A549 (cell line): ENCODE measurements at regions not wholly inside any gene's neighbourhood (a gene's known extent, or its start where the extent isn't known, plus 50 kb on each side); places are given as distances from the start of the nearest gene placed in this dataset.

Experiments
- ATAC-seq, 2 experiments: fragments of 200-7000 bp in 1 of 2; fragments of >200 bp in 1 of 2; cut with Nextera tagmentation in 1 of 2; cut with Tn5 transposase in 1 of 2; 3 replicates each; pipeline versions ENCODE4 v1.8.0 to v1.9.1; 2018 to 2020; ENCODE audit warnings: mild to moderate bottlenecking in 1 of 2, moderate library complexity in 1 of 2
- CTCF ChIA-PET: fragments of 300-600 bp; sonication (Branson Sonifier 250); formaldehyde crosslinking; extraction: SDS; loops from one replicate; lab custom pipeline; 2021; ENCODE audit warnings: antibody characterized with exemption, inconsistent platforms; lab: Yijun Ruan, JAX
- POLR2A ChIA-PET: fragments of 350-600 bp; formaldehyde crosslinking; extraction: SDS; loops from one replicate; lab custom pipeline; 2021; ENCODE audit warnings: antibody characterized with exemption, inconsistent platforms; lab: Yijun Ruan, JAX
- DNase-seq, 2 experiments: peaks; one replicate each; pipeline versions ENCODE4 v3.0.0 to v3.0.0-alpha.2; 2011 to 2016; ENCODE audit warnings: low read depth in 1 of 2, low spot score in 1 of 2
- FAIRE-seq: peaks from 2 replicates; lab custom pipeline; 2011; peaks lifted over from hg19 to GRCh38; lab: Jason Lieb, UNC
- H3K27ac ChIP-seq, 2 experiments: fragments of >200 bp; sonication (Bioruptor Twin); formaldehyde crosslinking; 3 replicates each; pipeline ENCODE4 v1.5.1; 2016 to 2017
- H3K4me1 ChIP-seq: fragments of >200 bp; sonication (Bioruptor Twin); formaldehyde crosslinking; 3 replicates; pipeline ENCODE4 v1.6.1; 2016
- H3K4me2 ChIP-seq: fragments of >200 bp; sonication (Bioruptor Twin); formaldehyde crosslinking; 3 replicates; pipeline ENCODE4 v1.6.1; 2016
- H3K4me3 ChIP-seq: fragments of >200 bp; sonication (Bioruptor Twin); formaldehyde crosslinking; 3 replicates; pipeline ENCODE4 v1.5.1; 2016
- H3K9me3 ChIP-seq: fragments of >200 bp; sonication (Bioruptor Twin); formaldehyde crosslinking; 3 replicates; pipeline ENCODE4 v1.6.1; 2016
- CBX8 ChIP-seq: fragments of 200-600 bp; sonication (generic); IDR thresholded peaks from 2 replicates; pipeline ENCODE4 v1.6.1; 2016
- CHD2 ChIP-seq: fragments of 150-350 bp; IDR thresholded peaks from 2 replicates; pipeline ENCODE4 v1.6.1; 2014; ENCODE audit warnings: low read length; ENCODE audit not compliant: partially characterized antibody
- CHD4 ChIP-seq: fragments of 200-600 bp; sonication (generic); IDR thresholded peaks from 2 replicates; pipeline ENCODE4 v1.6.1; 2016; ENCODE audit warnings: antibody characterized with exemption, mild to moderate bottlenecking, borderline replicate concordance
- EHF ChIP-seq: fragments of 250-450 bp; sonication (Bioruptor Pico); IDR thresholded peaks from 2 replicates; pipeline ENCODE4 v1.5.0; 2020; ENCODE audit warnings: mild to moderate bottlenecking
- EHMT2 ChIP-seq: fragments of 200-600 bp; sonication (generic); IDR thresholded peaks from 2 replicates; pipeline ENCODE4 v1.6.1; 2016; ENCODE audit warnings: antibody characterized with exemption, low read depth, mild to moderate bottlenecking, moderate library complexity
- EP300 ChIP-seq, 2 experiments: fragments of >200 bp; sonication (Bioruptor Twin); formaldehyde crosslinking; IDR thresholded peaks; 2 replicates in 1 of 2; 3 replicates in 1 of 2; pipeline ENCODE4 v1.6.1; 2016 to 2017
- FOXS1 ChIP-seq: fragments of 250-450 bp; sonication (Bioruptor Pico); IDR thresholded peaks from 2 replicates; pipeline ENCODE4 v1.5.0; 2020; ENCODE audit warnings: mild to moderate bottlenecking, moderate library complexity
- HOXA7 ChIP-seq: fragments of 250-450 bp; sonication (Bioruptor Pico); IDR thresholded peaks from 2 replicates; pipeline ENCODE4 v1.5.0; 2020; ENCODE audit warnings: mild to moderate bottlenecking, moderate library complexity
- HOXB13 ChIP-seq: fragments of 250-450 bp; sonication (Bioruptor Pico); IDR thresholded peaks from 2 replicates; pipeline ENCODE4 v1.5.0; 2020; ENCODE audit warnings: low read depth, mild to moderate bottlenecking, moderate library complexity
- JUNB ChIP-seq: fragments of >200 bp; sonication (Bioruptor Twin); formaldehyde crosslinking; IDR thresholded peaks from 2 replicates; pipeline ENCODE4 v1.6.1; 2016
- KDM1A ChIP-seq: fragments of 200-600 bp; sonication (generic); IDR thresholded peaks from 2 replicates; pipeline ENCODE4 v1.6.1; 2016; ENCODE audit warnings: low read depth, mild to moderate bottlenecking
- KDM5A ChIP-seq: fragments of 200-600 bp; sonication (generic); IDR thresholded peaks from 2 replicates; pipeline ENCODE4 v1.6.1; 2016; ENCODE audit warnings: antibody characterized with exemption, mild to moderate bottlenecking
- MAZ ChIP-seq: fragments of 150-350 bp; IDR thresholded peaks from 2 replicates; pipeline ENCODE4 v1.6.1; 2014; ENCODE audit warnings: antibody characterized with exemption, low read depth, low read length, borderline replicate concordance
- MYC ChIP-seq: IDR thresholded peaks from 2 replicates; pipeline ENCODE4 v1.6.1; 2012; ENCODE audit warnings: mild to moderate bottlenecking, inconsistent platforms, low read length, improper control_type of control experiment, borderline replicate concordance
- NR3C1 ChIP-seq: fragments of >200 bp; sonication (Bioruptor Twin); formaldehyde crosslinking; IDR thresholded peaks from 3 replicates; pipeline ENCODE4 v1.6.1; 2017
- POLR2AphosphoS2 ChIP-seq: conservative IDR thresholded peaks from 2 replicates; pipeline ENCODE4 v1.6.1; 2012; ENCODE audit warnings: low read length, improper control_type of control experiment, inconsistent platforms
- RAD21 ChIP-seq, 2 experiments: fragments of >200 bp in 1 of 2; sonication (Bioruptor Twin) in 1 of 2; formaldehyde crosslinking in 1 of 2; IDR thresholded peaks in 1 of 2; conservative IDR thresholded peaks in 1 of 2; 2 replicates in 1 of 2; 3 replicates in 1 of 2; pipeline ENCODE4 v1.6.1; 2012 to 2018; ENCODE audit warnings: inconsistent platforms in 1 of 2
- RCOR1 ChIP-seq: fragments of 150-350 bp; IDR thresholded peaks from 2 replicates; pipeline ENCODE4 v1.6.1; 2014; ENCODE audit warnings: antibody characterized with exemption, low read length, low read depth
- RFX5 ChIP-seq: fragments of 450-650 bp; IDR thresholded peaks from 2 replicates; pipeline ENCODE4 v1.7.1; 2014; ENCODE audit warnings: antibody characterized with exemption, mild to moderate bottlenecking, moderate library complexity
- SMC3 ChIP-seq: fragments of >200 bp; sonication (Bioruptor Twin); formaldehyde crosslinking; IDR thresholded peaks from 3 replicates; pipeline ENCODE4 v1.6.1; 2018; ENCODE audit warnings: inconsistent platforms
- TFCP2L1 ChIP-seq: fragments of 250-450 bp; sonication (Bioruptor Pico); IDR thresholded peaks from 2 replicates; pipeline ENCODE4 v1.5.0; 2021; ENCODE audit warnings: mild to moderate bottlenecking
- TP53 ChIP-seq: fragments of 250-450 bp; sonication (Bioruptor Pico); IDR thresholded peaks from 2 replicates; pipeline ENCODE4 v1.5.0; 2021; ENCODE audit warnings: mild to moderate bottlenecking, moderate library complexity
- USF2 ChIP-seq: fragments of 450-650 bp; IDR thresholded peaks from 2 replicates; pipeline ENCODE4 v1.6.1; 2014; ENCODE audit warnings: antibody characterized with exemption
- ZC3H11A ChIP-seq: fragments of 450-650 bp; IDR thresholded peaks from 2 replicates; pipeline ENCODE4 v1.6.1; 2014; ENCODE audit warnings: antibody characterized with exemption, mild to moderate bottlenecking
- WGBS: methylation state at CpG from one replicate; pipeline ENCODE4 v1.1.6; 2017; ENCODE audit errors: missing lambda C conversion rate; 5-methylcytosine and 5-hydroxymethylcytosine counted together
- TF ChIP-seq, protein P1 (sequence below): IDR thresholded peaks from 2 replicates; pipeline ENCODE4 v1.6.1; 2012
- TF ChIP-seq, protein P2 (sequence below): fragments of 250-450 bp; sonication (Bioruptor Pico); IDR thresholded peaks from 2 replicates; pipeline ENCODE4 v1.5.0; 2020; ENCODE audit warnings: low read depth, mild to moderate bottlenecking, moderate library complexity
- TF ChIP-seq, protein P3 (sequence below): fragments of 250-450 bp; sonication (Bioruptor Pico); IDR thresholded peaks from 2 replicates; pipeline ENCODE4 v1.5.0; 2021; ENCODE audit warnings: mild to moderate bottlenecking, moderate library complexity, borderline replicate concordance

GRCh38 chr12:86787419-86787818 is 531.2 kb upstream of the MGAT4C start:
- Histone ChIP-seq H3K4me3 (no peak overlapping the region), H3K27ac (no peak overlapping the region), H3K9me3 (no peaks in the 10 kb centered on the region), H3K4me2 (no peak overlapping the region), H3K4me1 (no peaks in the 10 kb centered on the region)
- POLR2A ChIA-PET = no interaction called here
- ATAC-seq (no peak), DNase-seq (no peak), FAIRE-seq (no peak)
- TF ChIP-seq RCOR1 = no peak
- TF ChIP-seq EHMT2 = no peak
- no peak for TF ChIP-seq RAD21 (conservative IDR thresholded peaks at IDR 0.05 in 1 of 2, IDR thresholded peaks at IDR 0.05 in 1 of 2)
- no peak for TF ChIP-seq HOXB13 (CRISPR knock-in tag)
- TF ChIP-seq MAZ = no peak
- TF ChIP-seq TP53 (CRISPR knock-in tag) = no peak
- no peak for TF ChIP-seq SMC3
- TF ChIP-seq KDM1A = no peak
- TF ChIP-seq CHD4 = no peak
- TF ChIP-seq, protein P1, sequence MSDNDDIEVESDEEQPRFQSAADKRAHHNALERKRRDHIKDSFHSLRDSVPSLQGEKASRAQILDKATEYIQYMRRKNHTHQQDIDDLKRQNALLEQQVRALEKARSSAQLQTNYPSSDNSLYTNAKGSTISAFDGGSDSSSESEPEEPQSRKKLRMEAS = no peak
- TF ChIP-seq FOXS1 (CRISPR knock-in tag) = no peak
- TF ChIP-seq, protein P2, sequence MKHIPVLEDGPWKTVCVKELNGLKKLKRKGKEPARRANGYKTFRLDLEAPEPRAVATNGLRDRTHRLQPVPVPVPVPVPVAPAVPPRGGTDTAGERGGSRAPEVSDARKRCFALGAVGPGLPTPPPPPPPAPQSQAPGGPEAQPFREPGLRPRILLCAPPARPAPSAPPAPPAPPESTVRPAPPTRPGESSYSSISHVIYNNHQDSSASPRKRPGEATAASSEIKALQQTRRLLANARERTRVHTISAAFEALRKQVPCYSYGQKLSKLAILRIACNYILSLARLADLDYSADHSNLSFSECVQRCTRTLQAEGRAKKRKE = no peak
- TF ChIP-seq ZC3H11A = no peak
- TF ChIP-seq EP300 (IDR thresholded peaks at IDR 0.05) = no peak
- TF ChIP-seq CHD2 = no peak
- CTCF ChIA-PET = no interaction called here

DNA sequence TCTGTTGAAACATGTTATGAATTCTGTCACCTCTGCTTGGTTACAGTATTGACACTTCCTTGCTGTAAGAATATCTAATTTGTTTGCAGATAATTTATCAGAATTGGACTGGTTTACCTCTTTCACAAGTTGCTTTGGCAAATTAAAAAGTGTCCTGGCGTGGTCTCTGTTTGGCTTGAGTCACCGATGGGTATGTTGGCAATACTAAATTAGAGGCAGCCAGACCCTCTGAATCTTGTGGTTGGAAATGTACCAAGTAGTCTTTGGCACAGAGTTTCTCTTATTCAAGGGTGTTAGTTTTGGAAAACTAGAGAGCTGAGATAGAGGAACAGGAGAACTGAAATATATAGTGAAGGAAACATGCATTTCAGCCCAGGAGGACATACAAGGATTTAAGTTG is 521.1 kb upstream of the MGAT4C start:
- no peak for ATAC-seq
- no peak for FAIRE-seq
- H3K4me3 ChIP-seq = no peak overlapping the region
- no peak for TF ChIP-seq RCOR1
- no peak for TF ChIP-seq JUNB
- TF ChIP-seq EHF = no peak
- TF ChIP-seq NR3C1 = no peak
- TF ChIP-seq KDM5A = no peak
- TF ChIP-seq MYC = no peak
- no peak for TF ChIP-seq HOXA7 (CRISPR knock-in tag)
- no peak for TF ChIP-seq RFX5
- TF ChIP-seq POLR2AphosphoS2 = no peak
- no peak for TF ChIP-seq HOXB13 (CRISPR knock-in tag)
- TF ChIP-seq, protein P1 = no peak
- TF ChIP-seq, protein P3, sequence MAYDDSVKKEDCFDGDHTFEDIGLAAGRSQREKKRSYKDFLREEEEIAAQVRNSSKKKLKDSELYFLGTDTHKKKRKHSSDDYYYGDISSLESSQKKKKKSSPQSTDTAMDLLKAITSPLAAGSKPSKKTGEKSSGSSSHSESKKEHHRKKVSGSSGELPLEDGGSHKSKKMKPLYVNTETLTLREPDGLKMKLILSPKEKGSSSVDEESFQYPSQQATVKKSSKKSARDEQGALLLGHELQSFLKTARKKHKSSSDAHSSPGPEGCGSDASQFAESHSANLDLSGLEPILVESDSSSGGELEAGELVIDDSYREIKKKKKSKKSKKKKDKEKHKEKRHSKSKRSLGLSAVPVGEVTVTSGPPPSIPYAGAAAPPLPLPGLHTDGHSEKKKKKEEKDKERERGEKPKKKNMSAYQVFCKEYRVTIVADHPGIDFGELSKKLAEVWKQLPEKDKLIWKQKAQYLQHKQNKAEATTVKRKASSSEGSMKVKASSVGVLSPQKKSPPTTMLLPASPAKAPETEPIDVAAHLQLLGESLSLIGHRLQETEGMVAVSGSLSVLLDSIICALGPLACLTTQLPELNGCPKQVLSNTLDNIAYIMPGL (CRISPR knock-in tag) = no peak
- TF ChIP-seq CBX8 = no peak
- no peak for TF ChIP-seq USF2
- no peak for TF ChIP-seq TFCP2L1 (CRISPR knock-in tag)
- TF ChIP-seq, all 56 proteins: peak for 0
- H3K27ac ChIP-seq = no peak overlapping the region
- peaks cover 5% of the 10 kb centered on the region; the same call in 1 of the 3 replicates for H3K4me1 ChIP-seq
- no peaks in the 10 kb centered on the region for H3K9me3 ChIP-seq
- no peak for DNase-seq
- POLR2A ChIA-PET = no interaction called here
- 76% methylated on average over 2 of the region's 2 CpGs for WGBS
- no peak overlapping the region for H3K4me2 ChIP-seq
- CTCF ChIA-PET = no interaction called here
